NCI-H1930 (cell line): ENCODE measurements at regions not wholly inside any gene's neighbourhood (a gene's known extent, or its start where the extent isn't known, plus 50 kb on each side); places are given as distances from the start of the nearest gene placed in this dataset.
"Not testable (repeated sequence)": the region's sequence is repeated elsewhere in the genome, so short reads cannot be mapped to it uniquely, and the experiment has no call there.

ENCODE experiments used
- DNase-seq, 2 experiments: peaks; one replicate each; lab custom pipeline; 2025; lab: John Stamatoyannopoulos, UW

- peak in 1 of 2 experiments; percentile 41 for DNase-seq
Measured at GRCh38 chr11:71638801-71639519, 56.3 kb upstream of the KRTAP5-11 start.

- DNase-seq, result not testable (repeated sequence)
Measured at GRCh38 chr11:71639520-71639849, 56.8 kb upstream of the KRTAP5-11 start.

- not testable (repeated sequence) for DNase-seq
Measured at GRCh38 chr11:71639916-71640315, 57.2 kb upstream of the KRTAP5-11 start.

GRCh38 chr11:71647078-71647477, 64.4 kb upstream of the KRTAP5-11 start:
- DNase-seq, result not testable (repeated sequence)

- not testable (repeated sequence) for DNase-seq
Measured at GRCh38 chr11:71652998-71653397, 70.3 kb upstream of the KRTAP5-11 start.

GRCh38 chr11:71654423-71654822, 71.7 kb upstream of the KRTAP5-11 start:
- not testable (repeated sequence) for DNase-seq

- DNase-seq, result not testable (repeated sequence)
Measured at GRCh38 chr11:71655041-71655440, 72.4 kb upstream of the KRTAP5-11 start.

GRCh38 chr11:71656513-71656912, 73.8 kb upstream of the KRTAP5-11 start:
- not testable (repeated sequence) for DNase-seq

GRCh38 chr11:71664941-71665340, 82.3 kb upstream of the KRTAP5-11 start:
- not testable (repeated sequence) for DNase-seq

- not testable (repeated sequence) for DNase-seq
Measured at GRCh38 chr11:71698110-71698509, 115.4 kb upstream of the KRTAP5-11 start.

GRCh38 chr11:71698961-71699360, 116.3 kb upstream of the KRTAP5-11 start:
- not testable (repeated sequence) for DNase-seq

GRCh38 chr11:71701435-71702291, 119.0 kb upstream of the KRTAP5-11 start:
- not testable (repeated sequence) for DNase-seq

- DNase-seq, result not testable (repeated sequence)
Measured at GRCh38 chr11:71705086-71705737, 122.5 kb upstream of the KRTAP5-11 start.

GRCh38 chr11:71705738-71706432, 123.2 kb upstream of the KRTAP5-11 start:
- DNase-seq, result not testable (repeated sequence)

- DNase-seq, result not testable (repeated sequence)
Measured at GRCh38 chr11:71707083-71707482, 124.4 kb upstream of the KRTAP5-11 start.

GRCh38 chr11:71709541-71709940, 123.5 kb upstream of the DEFB108B start:
- not testable (repeated sequence) for DNase-seq

- not testable (repeated sequence) for DNase-seq
Measured at GRCh38 chr11:71710171-71710671, 122.8 kb upstream of the DEFB108B start.

- DNase-seq, result not testable (repeated sequence)
Measured at GRCh38 chr11:71710701-71711385, 122.2 kb upstream of the DEFB108B start.

- not testable (repeated sequence) for DNase-seq
Measured at GRCh38 chr11:71712350-71712749, 120.7 kb upstream of the DEFB108B start.

- DNase-seq, result not testable (repeated sequence)
Measured at GRCh38 chr11:71712846-71713245, 120.2 kb upstream of the DEFB108B start.

GRCh38 chr11:71714510-71714909, 118.5 kb upstream of the DEFB108B start:
- not testable (repeated sequence) for DNase-seq
